ENCODE measurements at regions not wholly inside any gene's neighbourhood (a gene's known extent, or its start where the extent isn't known, plus 50 kb on each side); places are given as distances from the start of the nearest gene placed in this dataset.
"Not testable (repeated sequence)": the region's sequence is repeated elsewhere in the genome, so short reads cannot be mapped to it uniquely, and the experiment has no call there.

- no peak for TF ChIP-seq CTCF (IDR thresholded peaks at IDR 0.05; ENCODE audit: unreplicated experiment)
- H3K27ac Mint-ChIP-seq: no peak overlapping the region
- no peak overlapping the region for H3K4me3 Mint-ChIP-seq (ENCODE audit: low read depth)
These were observed 318.7 kb downstream of the NAP1L3 start for GRCh38 chrX:93354651-93355050.

GRCh38 chrX:93346309-93346708 is 327.1 kb downstream of the NAP1L3 start:
- TF ChIP-seq CTCF (IDR thresholded peaks at IDR 0.05; ENCODE audit: unreplicated experiment): no peak
- H3K9me3 Mint-ChIP-seq (ENCODE audit: low read depth): no peaks in the 10 kb centered on the region

More at GRCh38 chrX:93354651-93355050, 318.7 kb downstream of the NAP1L3 start:
- no peak for DNase-seq (ENCODE audit: low spot score, unreplicated experiment)
- H3K9me3 Mint-ChIP-seq (ENCODE audit: low read depth): peaks cover 2% of the 10 kb centered on the region
- H3K4me1 Mint-ChIP-seq (ENCODE audit: low read depth): peaks cover 7% of the 10 kb centered on the region
- H3K36me3 Mint-ChIP-seq (ENCODE audit: insufficient read depth): no peaks in the 10 kb centered on the region
- no peaks in the 10 kb centered on the region for H3K27me3 Mint-ChIP-seq

GRCh38 chrX:93344287-93344686 is 329.1 kb downstream of the NAP1L3 start:
- not testable (repeated sequence) for DNase-seq (ENCODE audit: low spot score, unreplicated experiment); H3K27me3 Mint-ChIP-seq; H3K9me3 Mint-ChIP-seq (ENCODE audit: low read depth); H3K36me3 Mint-ChIP-seq (ENCODE audit: insufficient read depth); H3K27ac Mint-ChIP-seq; H3K4me1 Mint-ChIP-seq (ENCODE audit: low read depth); H3K4me3 Mint-ChIP-seq (ENCODE audit: low read depth)

More at GRCh38 chrX:93346309-93346708, 327.1 kb downstream of the NAP1L3 start:
- H3K36me3 Mint-ChIP-seq (ENCODE audit: insufficient read depth): no peaks in the 10 kb centered on the region
- no peak overlapping the region for H3K4me3 Mint-ChIP-seq (ENCODE audit: low read depth)
- no peak for DNase-seq (ENCODE audit: low spot score, unreplicated experiment)
- H3K27ac Mint-ChIP-seq: no peak overlapping the region
- H3K4me1 Mint-ChIP-seq (ENCODE audit: low read depth): no peaks in the 10 kb centered on the region
- H3K27me3 Mint-ChIP-seq: no peaks in the 10 kb centered on the region

GRCh38 chrX:93332329-93332728 is 341.0 kb downstream of the NAP1L3 start:
- H3K4me3 Mint-ChIP-seq (ENCODE audit: low read depth): no peak overlapping the region
- H3K9me3 Mint-ChIP-seq (ENCODE audit: low read depth): no peaks in the 10 kb centered on the region
- no peak for DNase-seq (ENCODE audit: low spot score, unreplicated experiment)
- H3K27me3 Mint-ChIP-seq: no peaks in the 10 kb centered on the region
- peaks cover 1% of the 10 kb centered on the region for H3K4me1 Mint-ChIP-seq (ENCODE audit: low read depth)
- H3K27ac Mint-ChIP-seq: no peak overlapping the region
- no peak for TF ChIP-seq CTCF (IDR thresholded peaks at IDR 0.05; ENCODE audit: unreplicated experiment)
- H3K36me3 Mint-ChIP-seq (ENCODE audit: insufficient read depth): no peaks in the 10 kb centered on the region

GRCh38 chrX:93322110-93322509 is 351.3 kb downstream of the NAP1L3 start:
- no peak for DNase-seq (ENCODE audit: low spot score, unreplicated experiment)
- H3K9me3 Mint-ChIP-seq (ENCODE audit: low read depth): peaks cover 3% of the 10 kb centered on the region
- TF ChIP-seq CTCF (IDR thresholded peaks at IDR 0.05; ENCODE audit: unreplicated experiment): no peak

GRCh38 chrX:93319609-93320008 is 353.8 kb downstream of the NAP1L3 start:
- no peak overlapping the region for H3K27ac Mint-ChIP-seq
- H3K36me3 Mint-ChIP-seq (ENCODE audit: insufficient read depth): no peaks in the 10 kb centered on the region
- TF ChIP-seq CTCF (IDR thresholded peaks at IDR 0.05; ENCODE audit: unreplicated experiment): no peak
- peaks cover 17% of the 10 kb centered on the region for H3K9me3 Mint-ChIP-seq (ENCODE audit: low read depth)
- no peak for DNase-seq (ENCODE audit: low spot score, unreplicated experiment)
- H3K27me3 Mint-ChIP-seq: no peaks in the 10 kb centered on the region
- H3K4me3 Mint-ChIP-seq (ENCODE audit: low read depth): no peak overlapping the region
- no peaks in the 10 kb centered on the region for H3K4me1 Mint-ChIP-seq (ENCODE audit: low read depth)

More at GRCh38 chrX:93322110-93322509, 351.3 kb downstream of the NAP1L3 start:
- H3K4me3 Mint-ChIP-seq (ENCODE audit: low read depth): no peak overlapping the region
- H3K4me1 Mint-ChIP-seq (ENCODE audit: low read depth): no peaks in the 10 kb centered on the region
- no peaks in the 10 kb centered on the region for H3K27me3 Mint-ChIP-seq
- H3K36me3 Mint-ChIP-seq (ENCODE audit: insufficient read depth): no peaks in the 10 kb centered on the region
- no peak overlapping the region for H3K27ac Mint-ChIP-seq

Data from progenitor cell of endocrine pancreas (in vitro differentiated cells).